HFF-Myc (cell line): ENCODE measurements at regions not wholly inside any gene's neighbourhood (a gene's known extent, or its start where the extent isn't known, plus 50 kb on each side); places are given as distances from the start of the nearest gene placed in this dataset.

Experiments used
- DNase-seq: peaks from one replicate; pipeline ENCODE4 v3.0.0-alpha.2; 2011; ENCODE audit warnings: low read depth; ENCODE audit errors: extremely low read depth
- H3K4me3 ChIP-seq: replicated peaks from 2 replicates; pipeline ENCODE4 v1.5.1; 2011; ENCODE audit warnings: low read depth, mild to moderate bottlenecking, control low read depth, low read length
- CTCF ChIP-seq: IDR thresholded peaks from 2 replicates; pipeline ENCODE4 v1.5.1; 2012; ENCODE audit warnings: mild to moderate bottlenecking, low read depth, low read length, control low read depth; ENCODE audit errors: missing control alignments

DNA sequence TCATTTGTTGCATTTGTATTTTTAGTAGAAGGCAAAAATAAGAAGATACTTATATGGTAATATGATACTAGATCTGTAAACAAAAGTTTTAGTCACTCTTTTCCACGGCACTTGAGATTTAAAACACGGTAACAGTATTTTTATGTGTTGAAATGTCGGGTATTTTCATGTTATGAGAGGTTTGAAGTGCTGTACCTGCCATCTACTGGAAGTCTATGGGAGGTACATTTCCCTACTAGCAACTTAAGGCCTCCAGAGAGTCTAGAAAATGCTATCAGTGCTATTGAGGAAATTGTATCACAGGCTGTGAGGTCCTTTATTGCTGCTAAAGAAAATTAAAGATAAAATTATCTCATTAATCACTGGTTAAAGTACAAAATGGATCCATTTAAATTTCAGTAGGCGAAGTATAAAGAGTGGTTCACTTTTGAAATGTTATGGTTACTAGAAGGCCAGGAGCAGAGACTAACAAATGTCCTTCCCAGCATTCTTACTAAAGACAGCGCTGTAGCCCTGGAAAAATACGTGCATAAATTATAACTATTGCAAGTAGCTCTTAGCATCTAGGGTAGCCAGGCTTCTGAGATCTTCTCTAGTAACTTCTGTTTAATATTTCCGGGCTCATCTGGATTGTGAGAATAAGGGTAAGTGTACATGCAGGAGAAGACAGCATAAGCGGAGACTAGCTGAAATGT lies 77.6 kb upstream of the PRKD1 start:
- peak; percentile 64 for TF ChIP-seq CTCF
- peak; percentile 30 for DNase-seq
- no peak overlapping the region for H3K4me3 ChIP-seq

GRCh38 chr14:30006695-30007094 lies 79.0 kb upstream of the PRKD1 start:
- no peak for TF ChIP-seq CTCF
- no peak overlapping the region for H3K4me3 ChIP-seq
- no peak for DNase-seq

- no peak for TF ChIP-seq CTCF
- no peak overlapping the region for H3K4me3 ChIP-seq
- no peak for DNase-seq
These were observed 87.8 kb upstream of the PRKD1 start for GRCh38 chr14:30015489-30015888.

DNA sequence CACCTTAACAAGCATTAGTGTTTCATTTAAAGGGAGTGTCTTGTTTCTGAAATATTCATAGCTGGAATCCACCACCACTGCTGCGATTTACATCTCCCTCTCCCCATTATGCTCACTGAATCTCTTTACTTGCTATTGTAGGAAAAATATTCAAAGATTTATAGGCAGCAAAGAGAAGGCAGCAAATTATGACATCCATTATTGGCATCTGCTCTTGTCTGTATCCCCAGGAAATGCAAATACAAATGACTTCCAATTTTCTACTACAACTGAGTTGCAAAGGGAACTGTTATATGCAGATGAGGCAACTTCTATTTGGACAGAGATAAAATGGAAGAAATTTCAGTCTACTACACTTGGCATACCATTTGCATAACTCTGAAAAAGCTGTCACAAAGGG lies 88.4 kb upstream of the PRKD1 start:
- no peak for TF ChIP-seq CTCF
- no peak overlapping the region for H3K4me3 ChIP-seq
- no peak for DNase-seq

DNA sequence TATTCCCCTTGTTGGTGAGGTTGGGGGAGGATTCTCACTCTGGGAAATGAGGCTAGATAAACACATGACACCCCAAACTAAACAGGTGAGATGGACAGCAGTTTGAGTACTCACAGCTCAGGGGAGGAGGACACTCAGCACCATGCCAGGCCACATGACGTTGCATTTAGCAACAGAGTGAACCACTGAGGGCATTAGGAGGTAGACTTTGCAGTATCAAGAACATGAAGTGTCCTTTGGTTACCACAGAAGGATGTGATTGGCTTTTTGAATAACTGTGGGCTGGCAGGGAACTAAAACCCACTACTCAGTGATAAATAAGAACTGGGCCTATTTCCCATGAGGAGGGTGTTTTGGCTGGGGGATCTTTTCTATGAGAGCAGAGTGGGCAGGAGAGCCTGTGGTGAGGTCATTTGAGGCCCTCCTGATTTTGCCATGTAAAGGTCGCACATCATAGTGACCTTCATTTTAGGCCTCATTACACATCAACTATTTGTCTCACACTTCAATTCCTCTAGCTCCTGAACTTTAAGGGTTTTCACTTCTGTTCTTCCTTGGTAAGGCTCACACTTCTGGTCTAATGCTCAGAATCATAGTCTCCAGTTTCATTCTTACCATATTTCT lies 89.8 kb upstream of the PRKD1 start:
- no peak for DNase-seq
- TF ChIP-seq CTCF: no peak
- no peak overlapping the region for H3K4me3 ChIP-seq

GRCh38 chr14:30020271-30020670 lies 92.6 kb upstream of the PRKD1 start:
- H3K4me3 ChIP-seq: no peak overlapping the region
- TF ChIP-seq CTCF: no peak
- DNase-seq: no peak
